RKO (cell line): ENCODE measurements at regions not wholly inside any gene's neighbourhood (a gene's known extent, or its start where the extent isn't known, plus 50 kb on each side); places are given as distances from the start of the nearest gene placed in this dataset.
"Not testable (repeated sequence)": the region's sequence is repeated elsewhere in the genome, so short reads cannot be mapped to it uniquely, and the experiment has no call there.

Source experiments
- DNase-seq: peaks from one replicate; pipeline ENCODE4 v3.0.0-alpha.2; 2016; ENCODE audit warnings: low spot score

GRCh38 chr3:181609030-181609767 is 102.5 kb upstream of the SOX2 start:
- no peak for DNase-seq

GRCh38 chr3:181604267-181604666 is 107.5 kb upstream of the SOX2 start:
- DNase-seq = no peak

DNA sequence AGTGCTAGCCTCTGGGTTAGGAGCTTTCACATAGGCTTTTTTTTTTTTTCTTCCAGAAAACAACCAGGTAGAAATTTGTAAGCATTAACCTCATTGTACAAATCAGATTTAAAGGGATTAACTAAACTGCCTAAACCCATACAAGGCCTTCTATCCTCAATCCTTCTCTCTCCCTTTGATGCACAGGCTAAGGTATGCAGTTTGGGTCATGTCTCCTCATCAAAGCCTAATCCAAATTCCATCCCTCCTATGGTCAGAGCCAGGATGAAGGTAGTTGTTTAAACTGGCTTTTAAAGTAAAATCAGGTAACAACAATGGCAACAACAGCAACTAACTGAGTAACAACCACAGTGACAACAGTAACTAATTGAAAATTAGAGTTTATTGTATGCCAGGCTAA is 115.6 kb upstream of the SOX2 start:
- DNase-seq = no peak

GRCh38 chr3:181590939-181591338 is 120.8 kb upstream of the SOX2 start:
- DNase-seq = not testable (repeated sequence)

GRCh38 chr3:181582619-181583018 is 129.1 kb upstream of the SOX2 start:
- DNase-seq = no peak

- DNase-seq = no peak
Observed at GRCh38 chr3:181581656-181582055, 130.1 kb upstream of the SOX2 start.

DNA sequence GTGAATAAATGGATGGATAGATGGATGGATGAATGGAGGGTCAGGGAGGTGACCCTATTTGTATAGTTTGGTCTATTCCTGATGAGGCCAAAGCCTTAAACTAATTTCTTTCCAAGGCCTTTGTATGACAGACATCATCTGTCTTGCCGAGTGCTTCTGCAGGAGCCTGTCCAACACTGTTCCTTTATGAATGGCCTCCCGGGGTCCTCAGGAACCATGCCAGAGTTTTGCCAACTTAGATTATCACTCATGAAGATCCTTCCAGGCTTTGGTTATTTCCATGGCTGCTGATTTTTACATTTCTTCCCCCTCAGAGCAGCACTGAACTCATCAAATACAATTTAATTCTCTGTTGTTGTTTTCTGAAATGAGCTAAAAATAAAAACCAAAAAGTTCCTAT is 133.0 kb upstream of the SOX2 start:
- no peak for DNase-seq

GRCh38 chr3:181572432-181572831 is 139.3 kb upstream of the SOX2 start:
- no peak for DNase-seq

DNA sequence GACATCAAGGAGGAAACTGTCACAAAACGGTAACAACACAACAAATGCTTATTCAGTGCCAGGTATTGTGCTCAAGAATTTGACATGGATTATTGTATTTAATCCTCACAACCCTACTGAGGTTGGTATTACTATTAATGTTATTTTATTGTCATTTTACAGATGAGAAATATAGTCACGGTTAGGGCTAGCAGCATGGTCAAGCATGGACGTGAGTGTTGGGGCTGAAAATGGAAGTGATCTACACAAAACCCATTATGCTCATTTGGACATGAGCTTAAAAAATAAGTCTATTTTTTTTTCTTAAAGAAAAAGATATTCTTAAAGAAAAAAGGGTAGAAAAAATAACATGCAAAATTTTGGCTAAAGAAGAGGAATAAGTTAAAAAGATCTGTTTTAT is 141.3 kb upstream of the SOX2 start:
- DNase-seq = no peak

DNA sequence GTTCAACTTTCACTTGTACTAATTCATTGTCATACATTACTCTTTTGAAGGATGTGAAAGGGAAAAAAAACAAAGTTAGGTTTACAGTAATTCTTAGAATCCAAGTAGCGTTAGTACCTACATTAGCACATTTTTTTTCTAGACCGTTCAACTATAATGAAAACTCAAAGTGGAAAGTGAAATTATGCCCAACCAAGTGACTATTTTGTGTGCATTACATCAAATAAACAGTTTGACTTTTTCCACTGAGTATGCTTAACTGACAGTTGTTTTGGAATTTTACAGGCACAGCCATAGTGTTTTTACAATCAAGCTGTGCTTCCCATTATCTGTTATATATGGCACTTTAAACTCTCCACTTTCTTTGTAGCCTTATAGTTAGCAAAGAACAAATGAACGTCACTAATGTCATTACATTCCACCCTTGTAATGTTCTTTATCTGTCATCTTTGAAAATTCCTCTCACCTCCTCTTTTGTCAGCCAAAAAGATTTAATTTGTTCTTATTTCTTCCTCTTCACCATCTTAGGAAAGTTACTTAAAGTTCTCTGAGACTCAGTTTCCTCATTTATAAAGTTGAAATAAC is 142.3 kb upstream of the SOX2 start:
- DNase-seq = no peak

GRCh38 chr3:181568693-181569092 is 143.0 kb upstream of the SOX2 start:
- DNase-seq = no peak

GRCh38 chr3:181568248-181568647 is 143.5 kb upstream of the SOX2 start:
- DNase-seq = no peak

- DNase-seq = no peak
Observed at GRCh38 chr3:181567311-181568075, 144.2 kb upstream of the SOX2 start.

- DNase-seq = no peak
Observed at GRCh38 chr3:181565416-181565815, 146.3 kb upstream of the SOX2 start.

- no peak for DNase-seq
Observed at GRCh38 chr3:181564222-181564621, 147.5 kb upstream of the SOX2 start.

GRCh38 chr3:181561139-181562031 is 150.3 kb upstream of the SOX2 start:
- no peak for DNase-seq

- DNase-seq = no peak
Observed at GRCh38 chr3:181558870-181559269, 152.9 kb upstream of the SOX2 start.

DNA sequence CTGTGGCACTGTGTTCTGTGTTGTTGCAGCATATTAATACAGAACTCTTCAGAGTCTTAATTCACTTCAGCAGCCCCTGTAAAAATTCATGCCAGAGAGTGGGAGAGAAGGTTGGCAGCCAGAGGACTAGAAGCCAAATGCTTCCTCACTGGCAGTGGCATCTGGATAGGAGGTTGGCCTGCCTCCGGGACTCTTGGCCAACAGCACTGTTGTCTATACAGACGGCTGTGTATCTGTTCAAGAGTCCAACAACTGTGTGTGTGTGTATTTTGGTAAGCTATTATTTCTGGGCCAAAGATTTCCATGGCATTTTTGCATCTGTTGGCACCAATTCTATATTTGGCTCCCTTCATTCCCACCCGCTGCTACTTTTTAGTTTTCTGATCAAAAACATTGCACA is 156.0 kb upstream of the SOX2 start:
- DNase-seq = no peak

DNA sequence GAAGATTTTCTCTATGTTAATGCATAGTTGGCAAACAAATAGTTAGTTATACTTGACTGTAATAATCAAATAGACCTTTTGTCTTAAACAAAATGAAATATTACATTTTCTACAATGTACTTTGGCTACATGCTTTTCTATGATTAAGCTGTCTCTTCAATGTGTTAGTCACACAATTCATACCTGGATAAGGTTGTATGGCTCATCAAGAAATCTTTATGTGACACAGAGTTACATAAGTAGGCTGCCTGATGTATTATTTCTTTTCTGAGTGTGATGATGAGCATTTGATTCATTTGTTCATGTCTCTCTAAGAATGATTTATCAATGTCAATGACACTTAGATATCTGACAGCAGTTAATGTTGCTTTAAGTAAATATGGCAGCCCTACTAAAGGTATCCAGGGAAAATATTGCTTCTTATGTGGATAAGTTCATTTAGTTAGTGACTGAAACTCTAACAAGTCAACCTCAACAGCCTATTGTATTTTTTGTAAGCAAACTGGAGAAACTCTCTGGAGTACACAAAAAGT is 157.4 kb upstream of the SOX2 start:
- DNase-seq = no peak

- DNase-seq = no peak
Observed at GRCh38 chr3:181549266-181549665, 162.5 kb upstream of the SOX2 start.

GRCh38 chr3:181541414-181541813 is 170.3 kb upstream of the SOX2 start:
- DNase-seq = no peak

- DNase-seq = no peak
Observed at GRCh38 chr3:181534781-181535221, 176.9 kb upstream of the SOX2 start.
